HEK293T (cell line): ENCODE measurements at regions not wholly inside any gene's neighbourhood (a gene's known extent, or its start where the extent isn't known, plus 50 kb on each side); places are given as distances from the start of the nearest gene placed in this dataset.

Experiments
- CTCF ChIA-PET: fragments of 350-600 bp; formaldehyde crosslinking; extraction: SDS; loops from one replicate; lab custom pipeline; 2021; ENCODE audit warnings: antibody characterized with exemption, inconsistent platforms; lab: Yijun Ruan, JAX
- POLR2A ChIA-PET: fragments of 350-600 bp; formaldehyde crosslinking; extraction: SDS; loops from one replicate; lab custom pipeline; 2020; ENCODE audit warnings: antibody characterized with exemption, inconsistent platforms; lab: Yijun Ruan, JAX
- DNase-seq: peaks from one replicate; pipeline ENCODE4 v3.0.0; 2012; ENCODE audit warnings: mixed read lengths; ENCODE audit errors: extremely low spot score
- ARNT ChIP-seq: fragments of 450-650 bp; IDR thresholded peaks from 2 replicates; pipeline ENCODE4 v1.6.1; 2017; ENCODE audit warnings: mild to moderate bottlenecking
- BHLHE40 ChIP-seq: fragments of 450-650 bp; IDR thresholded peaks from 2 replicates; pipeline ENCODE4 v1.6.1; 2016; ENCODE audit warnings: mild to moderate bottlenecking, moderate library complexity, borderline replicate concordance
- CTBP1 ChIP-seq: fragments of 450-650 bp; IDR thresholded peaks from 2 replicates; pipeline ENCODE4 v1.6.1; 2016; ENCODE audit warnings: borderline replicate concordance
- ELF4 ChIP-seq: fragments of 450-650 bp; IDR thresholded peaks from 2 replicates; pipeline ENCODE4 v1.6.1; 2017; ENCODE audit warnings: antibody characterized with exemption
- FOXA1 ChIP-seq: fragments of 450-650 bp; IDR thresholded peaks from 2 replicates; pipeline ENCODE4 v1.6.1; 2016; ENCODE audit warnings: mild to moderate bottlenecking
- FOXK2 ChIP-seq: fragments of 450-650 bp; IDR thresholded peaks from 2 replicates; pipeline ENCODE4 v1.6.1; 2016; ENCODE audit warnings: mild to moderate bottlenecking
- FOXM1 ChIP-seq: fragments of 450-650 bp; IDR thresholded peaks from 2 replicates; pipeline ENCODE4 v1.6.1; 2017; ENCODE audit warnings: mild to moderate bottlenecking, borderline replicate concordance
- HDGF ChIP-seq: fragments of 450-650 bp; IDR thresholded peaks from 2 replicates; pipeline ENCODE4 v1.6.1; 2017; ENCODE audit warnings: antibody characterized with exemption, borderline replicate concordance
- L3MBTL2 ChIP-seq: fragments of 450-650 bp; conservative IDR thresholded peaks from 2 replicates; pipeline ENCODE4 v1.6.1; 2016; ENCODE audit warnings: mild to moderate bottlenecking
- LEF1 ChIP-seq: fragments of 450-650 bp; IDR thresholded peaks from 2 replicates; pipeline ENCODE4 v1.6.1; 2017; ENCODE audit warnings: mild to moderate bottlenecking, borderline replicate concordance
- NFRKB ChIP-seq: fragments of 450-650 bp; IDR thresholded peaks from 2 replicates; pipeline ENCODE4 v1.6.1; 2016; ENCODE audit warnings: mild to moderate bottlenecking, moderate library complexity
- PKNOX1 ChIP-seq: fragments of 450-650 bp; IDR thresholded peaks from 2 replicates; pipeline ENCODE4 v1.6.1; 2016
- SP1 ChIP-seq: fragments of 450-650 bp; IDR thresholded peaks from 2 replicates; pipeline ENCODE4 v1.6.1; 2017
- SUZ12 ChIP-seq: fragments of 450-650 bp; IDR thresholded peaks from 2 replicates; pipeline ENCODE4 v1.6.1; 2016; ENCODE audit warnings: mild to moderate bottlenecking
- TARDBP ChIP-seq: fragments of 450-650 bp; IDR thresholded peaks from 2 replicates; pipeline ENCODE4 v1.6.1; 2016
- ZNF384 ChIP-seq: fragments of 450-650 bp; IDR thresholded peaks from 2 replicates; pipeline ENCODE4 v1.6.1; 2016

- CTCF ChIA-PET, result no interaction called here
- DNase-seq, result no peak
- POLR2A ChIA-PET, result no interaction called here
- TF ChIP-seq L3MBTL2 (no peak), HDGF (no peak), PKNOX1 (no peak), ZNF384 (no peak), ELF4 (no peak), TARDBP (no peak), FOXK2 (no peak), LEF1 (no peak), FOXM1 (no peak), ARNT (no peak), CTBP1 (no peak)
Measured at GRCh38 chr1:9424261-9424660, 115.0 kb upstream of the SLC25A33 start.

- no peak for TF ChIP-seq ZNF384
- ChIA-PET POLR2A (interaction anchor here (1.5 kb wide), 1 partner anchor 21 kb away, joined by 4 read pairs; no protein-coding TSS in a partner anchor), CTCF (no interaction called here)
- DNase-seq, result no peak
Measured at GRCh38 chr1:9425859-9426258, 113.4 kb upstream of the SLC25A33 start.

- ChIA-PET POLR2A (interaction anchor here (0.9 to 1.5 kb wide), 2 partner anchors 8 to 21 kb away, joined by 4 to 6 read pairs; no protein-coding TSS in a partner anchor), CTCF (no interaction called here)
- DNase-seq, result no peak
- no peak for TF ChIP-seq HDGF
- no peak for TF ChIP-seq FOXM1
- no peak for TF ChIP-seq ELF4
- TF ChIP-seq FOXA1, result no peak
- no peak for TF ChIP-seq L3MBTL2
- no peak for TF ChIP-seq PKNOX1
- TF ChIP-seq FOXK2, result no peak
- TF ChIP-seq BHLHE40, result no peak
- no peak for TF ChIP-seq ARNT
- TF ChIP-seq SP1, result no peak
- no peak for TF ChIP-seq ZNF384
- no peak for TF ChIP-seq NFRKB
- TF ChIP-seq TARDBP, result no peak
- TF ChIP-seq CTBP1, result no peak
- no peak for TF ChIP-seq LEF1
- TF ChIP-seq SUZ12, result no peak
Measured at GRCh38 chr1:9426291-9426711, 113.0 kb upstream of the SLC25A33 start.

GRCh38 chr1:9427388-9427787, 111.9 kb upstream of the SLC25A33 start:
- no peak for DNase-seq

GRCh38 chr1:9428601-9429341, 110.5 kb upstream of the SLC25A33 start:
- ChIA-PET POLR2A (interaction anchor here (0.8 to 2.6 kb wide), 12 partner anchors 9 to 44 kb away, joined by 3 to 12 read pairs (median 4); no protein-coding TSS in a partner anchor), CTCF (no interaction called here)
- DNase-seq, result peak; percentile 99
- no peak for TF ChIP-seq CTBP1
- TF ChIP-seq ARNT, result no peak
- TF ChIP-seq L3MBTL2, result peak; percentile 98
- no peak; the same call in 1 of the 2 replicates for TF ChIP-seq SP1
- peak; percentile 37; the same call in 1 of the 2 replicates for TF ChIP-seq PKNOX1

More at GRCh38 chr1:9427388-9427787, 111.9 kb upstream of the SLC25A33 start:
- ChIA-PET CTCF (no interaction called here), POLR2A (interaction anchor here (0.9 kb wide), 1 partner anchor 9 kb away, joined by 6 read pairs; no protein-coding TSS in a partner anchor)
- no peak for TF ChIP-seq L3MBTL2
- no peak for TF ChIP-seq PKNOX1
- no peak for TF ChIP-seq LEF1
- TF ChIP-seq BHLHE40, result no peak
- no peak for TF ChIP-seq HDGF
- no peak for TF ChIP-seq FOXK2
- no peak for TF ChIP-seq SP1
- no peak for TF ChIP-seq FOXM1
- TF ChIP-seq ELF4, result no peak
- no peak for TF ChIP-seq SUZ12
- no peak for TF ChIP-seq TARDBP
- TF ChIP-seq ZNF384, result no peak
- TF ChIP-seq ARNT, result no peak
- TF ChIP-seq NFRKB, result no peak
- no peak for TF ChIP-seq CTBP1
- no peak for TF ChIP-seq FOXA1

GRCh38 chr1:9429342-9429711, 109.9 kb upstream of the SLC25A33 start:
- CTCF ChIA-PET, result no interaction called here

More at GRCh38 chr1:9429342-9429711, 109.9 kb upstream of the SLC25A33 start:
- POLR2A ChIA-PET, result interaction anchor here (0.9 to 2.6 kb wide), 9 partner anchors 9 to 43 kb away, joined by 3 to 12 read pairs (median 4); no protein-coding TSS in a partner anchor
- DNase-seq, result no peak
- TF ChIP-seq ARNT (no peak), CTBP1 (no peak), HDGF (no peak), FOXK2 (no peak), FOXM1 (no peak), FOXA1 (no peak), SP1 (no peak), SUZ12 (no peak), BHLHE40 (no peak), ZNF384 (no peak), NFRKB (no peak), TARDBP (no peak), ELF4 (no peak), LEF1 (no peak), PKNOX1 (no peak), L3MBTL2 (no peak; the same call in 1 of the 2 replicates)
